HL-60 (cell line): ENCODE measurements at regions not wholly inside any gene's neighbourhood (a gene's known extent, or its start where the extent isn't known, plus 50 kb on each side); places are given as distances from the start of the nearest gene placed in this dataset.

Source experiments
- DNase-seq, 2 experiments: peaks; one replicate each; pipeline ENCODE4 v3.0.0-alpha.2; 2010 to 2020; ENCODE audit warnings: low read depth in 1 of 2, low spot score in 1 of 2
- H3K27ac ChIP-seq: fragments of 250-450 bp; sonication (Bioruptor Pico); replicated peaks from 2 replicates; pipeline ENCODE4 v1.5.1; 2020; ENCODE audit warnings: mild to moderate bottlenecking, moderate library complexity
- H3K27me3 ChIP-seq: fragments of 250-450 bp; sonication (Bioruptor Pico); 2 replicates; pipeline ENCODE4 v1.5.1; 2021; ENCODE audit warnings: mild to moderate bottlenecking, moderate library complexity; ENCODE audit not compliant: insufficient read depth, poor library complexity, severe bottlenecking
- H3K4me3 ChIP-seq: replicated peaks from 2 replicates; pipeline ENCODE4 v1.5.1; 2011; ENCODE audit warnings: mild to moderate bottlenecking, control low read depth, low read length; ENCODE audit not compliant: insufficient read depth
- GABPA ChIP-seq: IDR thresholded peaks from 2 replicates; pipeline ENCODE4 v1.6.1; 2012; ENCODE audit warnings: low read depth
- POLR2AphosphoS5 ChIP-seq: IDR thresholded peaks from 2 replicates; pipeline ENCODE4 v1.6.1; 2012; ENCODE audit warnings: low read depth
- SPI1 ChIP-seq: IDR thresholded peaks from 2 replicates; pipeline ENCODE4 v1.6.1; 2012; ENCODE audit warnings: low read depth, mild to moderate bottlenecking, borderline replicate concordance
- TF ChIP-seq, protein P1 (sequence below): IDR thresholded peaks from 2 replicates; pipeline ENCODE4 v1.6.1; 2012; ENCODE audit warnings: low read depth; ENCODE audit not compliant: insufficient replicate concordance
- TF ChIP-seq, protein P2 (sequence below): IDR thresholded peaks from one replicate; pipeline ENCODE4 v1.5.1; 2011; ENCODE audit warnings: low read length, control low read depth, inconsistent platforms; ENCODE audit not compliant: insufficient read depth

DNA sequence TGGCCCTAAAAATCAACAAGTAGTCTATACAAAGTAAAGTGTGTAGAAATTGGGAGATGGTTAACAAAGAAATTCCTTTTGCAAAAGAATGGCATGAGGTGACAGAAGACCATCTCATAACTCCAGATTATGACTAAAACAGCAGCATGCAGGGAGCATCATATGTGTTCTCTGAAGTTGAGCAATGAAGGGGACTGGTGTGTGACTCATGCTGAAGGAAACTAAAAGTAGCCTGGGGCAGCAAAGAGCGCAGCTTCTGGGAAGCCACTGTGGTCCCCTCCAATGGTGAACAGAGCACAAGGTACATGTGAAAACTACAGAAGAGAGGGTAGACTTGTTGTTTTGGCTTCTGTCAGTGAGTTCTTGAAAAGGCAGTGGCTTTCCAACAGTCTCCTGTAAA lies 133.4 kb downstream of the MACC1 start:
- DNase-seq: no peak

DNA sequence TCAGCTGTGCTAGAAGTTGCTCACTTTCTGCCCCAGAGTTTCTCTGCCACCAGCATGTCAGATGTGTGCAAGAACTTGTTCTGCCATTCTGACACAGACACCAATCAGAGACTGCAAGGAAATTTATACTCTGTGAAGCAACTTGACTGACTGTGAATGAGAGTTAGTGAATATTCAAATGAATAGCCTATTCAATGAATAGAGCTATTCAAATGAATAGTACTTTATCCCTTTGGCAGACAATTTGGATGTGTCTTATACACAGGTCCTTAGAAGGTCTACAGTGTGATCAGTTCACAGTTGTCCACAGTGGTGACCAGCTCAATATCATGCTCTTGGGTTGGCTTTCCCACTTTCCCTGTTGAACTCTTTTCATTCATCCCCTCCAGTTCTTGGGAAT lies 138.1 kb downstream of the MACC1 start:
- no peak for DNase-seq
- Histone ChIP-seq H3K4me3 (no peak overlapping the region), H3K27ac (no peak overlapping the region), H3K27me3 (no peaks in the 10 kb centered on the region)
- TF ChIP-seq POLR2AphosphoS5: no peak
- TF ChIP-seq GABPA: no peak
- TF ChIP-seq, protein P1, sequence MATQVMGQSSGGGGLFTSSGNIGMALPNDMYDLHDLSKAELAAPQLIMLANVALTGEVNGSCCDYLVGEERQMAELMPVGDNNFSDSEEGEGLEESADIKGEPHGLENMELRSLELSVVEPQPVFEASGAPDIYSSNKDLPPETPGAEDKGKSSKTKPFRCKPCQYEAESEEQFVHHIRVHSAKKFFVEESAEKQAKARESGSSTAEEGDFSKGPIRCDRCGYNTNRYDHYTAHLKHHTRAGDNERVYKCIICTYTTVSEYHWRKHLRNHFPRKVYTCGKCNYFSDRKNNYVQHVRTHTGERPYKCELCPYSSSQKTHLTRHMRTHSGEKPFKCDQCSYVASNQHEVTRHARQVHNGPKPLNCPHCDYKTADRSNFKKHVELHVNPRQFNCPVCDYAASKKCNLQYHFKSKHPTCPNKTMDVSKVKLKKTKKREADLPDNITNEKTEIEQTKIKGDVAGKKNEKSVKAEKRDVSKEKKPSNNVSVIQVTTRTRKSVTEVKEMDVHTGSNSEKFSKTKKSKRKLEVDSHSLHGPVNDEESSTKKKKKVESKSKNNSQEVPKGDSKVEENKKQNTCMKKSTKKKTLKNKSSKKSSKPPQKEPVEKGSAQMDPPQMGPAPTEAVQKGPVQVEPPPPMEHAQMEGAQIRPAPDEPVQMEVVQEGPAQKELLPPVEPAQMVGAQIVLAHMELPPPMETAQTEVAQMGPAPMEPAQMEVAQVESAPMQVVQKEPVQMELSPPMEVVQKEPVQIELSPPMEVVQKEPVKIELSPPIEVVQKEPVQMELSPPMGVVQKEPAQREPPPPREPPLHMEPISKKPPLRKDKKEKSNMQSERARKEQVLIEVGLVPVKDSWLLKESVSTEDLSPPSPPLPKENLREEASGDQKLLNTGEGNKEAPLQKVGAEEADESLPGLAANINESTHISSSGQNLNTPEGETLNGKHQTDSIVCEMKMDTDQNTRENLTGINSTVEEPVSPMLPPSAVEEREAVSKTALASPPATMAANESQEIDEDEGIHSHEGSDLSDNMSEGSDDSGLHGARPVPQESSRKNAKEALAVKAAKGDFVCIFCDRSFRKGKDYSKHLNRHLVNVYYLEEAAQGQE: no peak

More for the DNA sequence above, 133.4 kb downstream of the MACC1 start:
- TF ChIP-seq, protein P2, sequence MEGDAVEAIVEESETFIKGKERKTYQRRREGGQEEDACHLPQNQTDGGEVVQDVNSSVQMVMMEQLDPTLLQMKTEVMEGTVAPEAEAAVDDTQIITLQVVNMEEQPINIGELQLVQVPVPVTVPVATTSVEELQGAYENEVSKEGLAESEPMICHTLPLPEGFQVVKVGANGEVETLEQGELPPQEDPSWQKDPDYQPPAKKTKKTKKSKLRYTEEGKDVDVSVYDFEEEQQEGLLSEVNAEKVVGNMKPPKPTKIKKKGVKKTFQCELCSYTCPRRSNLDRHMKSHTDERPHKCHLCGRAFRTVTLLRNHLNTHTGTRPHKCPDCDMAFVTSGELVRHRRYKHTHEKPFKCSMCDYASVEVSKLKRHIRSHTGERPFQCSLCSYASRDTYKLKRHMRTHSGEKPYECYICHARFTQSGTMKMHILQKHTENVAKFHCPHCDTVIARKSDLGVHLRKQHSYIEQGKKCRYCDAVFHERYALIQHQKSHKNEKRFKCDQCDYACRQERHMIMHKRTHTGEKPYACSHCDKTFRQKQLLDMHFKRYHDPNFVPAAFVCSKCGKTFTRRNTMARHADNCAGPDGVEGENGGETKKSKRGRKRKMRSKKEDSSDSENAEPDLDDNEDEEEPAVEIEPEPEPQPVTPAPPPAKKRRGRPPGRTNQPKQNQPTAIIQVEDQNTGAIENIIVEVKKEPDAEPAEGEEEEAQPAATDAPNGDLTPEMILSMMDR: no peak
- TF ChIP-seq GABPA (no peak), POLR2AphosphoS5 (no peak), SPI1 (no peak)
- Histone ChIP-seq H3K27me3 (no peaks in the 10 kb centered on the region), H3K27ac (no peak overlapping the region), H3K4me3 (no peak overlapping the region)

DNA sequence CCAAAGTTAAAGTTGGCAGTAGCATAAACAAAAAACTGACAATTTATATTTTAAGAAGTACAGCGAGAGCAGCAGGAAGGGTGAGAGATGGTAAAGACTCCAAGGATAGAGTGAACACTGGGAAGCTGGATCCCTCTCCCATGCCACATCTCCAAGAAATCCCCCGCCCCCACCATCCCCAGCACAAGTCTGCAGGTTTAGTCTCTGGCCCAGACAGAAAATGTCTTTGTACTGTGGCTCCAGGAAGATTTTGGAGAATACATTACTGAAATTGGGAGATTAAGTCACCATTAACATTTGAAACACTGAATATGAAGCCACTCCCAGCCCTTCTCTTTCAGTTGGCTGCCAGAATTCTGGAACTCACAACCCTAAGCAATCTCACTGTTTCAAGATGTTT lies 140.3 kb downstream of the MACC1 start:
- DNase-seq: no peak
- H3K4me3 ChIP-seq: no peak overlapping the region
- H3K27me3 ChIP-seq: no peaks in the 10 kb centered on the region
- H3K27ac ChIP-seq: no peak overlapping the region
- TF ChIP-seq, protein P1: no peak
- TF ChIP-seq GABPA: no peak
- TF ChIP-seq POLR2AphosphoS5: no peak
- TF ChIP-seq SPI1: no peak
- TF ChIP-seq, protein P2: no peak

DNA sequence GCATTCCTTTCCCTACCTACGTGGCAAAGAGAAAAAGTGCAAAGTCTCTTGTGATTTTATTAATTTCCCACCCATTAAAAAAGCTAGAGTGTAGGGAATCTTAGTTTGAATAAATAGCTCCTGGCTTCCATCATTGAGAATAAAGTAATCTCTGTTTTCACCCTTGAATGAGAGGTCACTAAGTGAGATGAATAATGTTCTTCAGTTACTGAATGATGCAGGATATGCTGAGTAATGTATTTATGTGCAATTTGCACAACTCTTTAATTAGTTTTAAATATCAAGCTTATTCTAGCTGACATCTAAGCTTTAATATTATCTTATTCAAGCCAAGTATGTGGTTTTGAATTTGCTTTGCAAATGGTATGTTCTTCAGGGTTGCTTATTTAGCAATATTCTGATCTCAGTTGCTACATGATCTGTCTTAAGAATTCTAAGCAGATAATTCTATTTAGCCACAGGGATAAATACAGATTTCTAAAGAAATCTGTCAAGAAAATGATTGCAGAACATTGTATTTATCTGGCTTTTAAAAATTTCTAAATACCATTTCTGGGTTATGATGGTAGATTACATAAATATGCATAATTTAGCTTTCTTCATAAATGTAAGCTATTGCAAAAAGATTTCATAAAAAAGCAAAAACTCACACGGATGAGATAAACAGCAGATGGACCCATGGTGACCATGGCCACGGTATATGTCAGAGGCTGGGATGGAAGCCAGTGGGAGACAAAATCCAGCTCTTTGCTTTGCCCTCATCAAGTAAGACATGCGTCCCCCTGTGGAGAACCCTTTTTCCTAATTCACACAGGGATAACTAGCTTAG lies 141.0 kb downstream of the MACC1 start:
- no peak for DNase-seq
- Histone ChIP-seq H3K27ac (no peak overlapping the region), H3K27me3 (no peaks in the 10 kb centered on the region), H3K4me3 (no peak overlapping the region)
- TF ChIP-seq, protein P1: no peak
- TF ChIP-seq POLR2AphosphoS5: no peak
- TF ChIP-seq, protein P2: no peak
- TF ChIP-seq SPI1: no peak
- TF ChIP-seq GABPA: no peak
